ENCODE measurements at regions not wholly inside any gene's neighbourhood (a gene's known extent, or its start where the extent isn't known, plus 50 kb on each side); places are given as distances from the start of the nearest gene placed in this dataset.

DNA sequence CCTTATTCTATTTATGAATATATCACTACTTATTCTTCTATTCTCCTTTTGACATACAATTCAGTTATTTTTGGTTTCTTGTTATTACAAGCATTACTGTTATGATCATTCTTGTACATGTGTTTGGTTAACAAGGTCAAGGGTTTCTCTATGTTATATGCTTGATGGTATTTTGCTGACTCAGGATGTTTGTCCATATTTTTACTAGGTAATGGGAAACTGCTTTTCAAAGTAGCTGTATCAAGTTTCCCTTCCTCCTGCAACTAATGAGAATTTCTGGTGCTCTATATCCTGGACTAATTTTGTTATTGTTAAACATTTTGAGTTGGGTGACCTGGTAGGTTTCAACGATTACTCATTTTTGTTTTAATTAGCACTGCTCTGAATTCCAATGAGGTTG is 841.0 kb downstream of the OTOL1 start:
- TF ChIP-seq CTCF (IDR thresholded peaks at IDR 0.05 in 2 of 3, conservative IDR thresholded peaks at IDR 0.05 in 1 of 3; ENCODE audit: borderline replicate concordance in 1 of 3, insufficient read depth in 1 of 3, low read depth in 2 of 3, low read length in 2 of 3) (no peak), POLR2A (IDR thresholded peaks at IDR 0.05; ENCODE audit: borderline replicate concordance, extremely low read depth, insufficient read depth, insufficient read length) (no peak), ELF1 (IDR thresholded peaks at IDR 0.05; ENCODE audit: borderline replicate concordance, low read depth) (no peak), YY1 (IDR thresholded peaks at IDR 0.05; ENCODE audit: extremely low read depth, insufficient replicate concordance, low read depth, low read length) (no peak), POLR2AphosphoS5 (IDR thresholded peaks at IDR 0.05; ENCODE audit: low read depth, low read length) (no peak), SRF (IDR thresholded peaks at IDR 0.05; ENCODE audit: low read depth) (no peak), CEBPB (IDR thresholded peaks at IDR 0.05; ENCODE audit: low read depth) (no peak), EGR1 (IDR thresholded peaks at IDR 0.05; ENCODE audit: low read depth) (no peak), ZBTB33 (IDR thresholded peaks at IDR 0.05; ENCODE audit: extremely low read depth, insufficient replicate concordance, low read length) (no peak), EZH2 (IDR thresholded peaks at IDR 0.05) (no peak), REST (IDR thresholded peaks at IDR 0.05; ENCODE audit: low read depth) (no peak)
- TF ChIP-seq, protein P1, sequence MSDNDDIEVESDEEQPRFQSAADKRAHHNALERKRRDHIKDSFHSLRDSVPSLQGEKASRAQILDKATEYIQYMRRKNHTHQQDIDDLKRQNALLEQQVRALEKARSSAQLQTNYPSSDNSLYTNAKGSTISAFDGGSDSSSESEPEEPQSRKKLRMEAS (IDR thresholded peaks at IDR 0.05) = no peak
- TF ChIP-seq, protein P2, sequence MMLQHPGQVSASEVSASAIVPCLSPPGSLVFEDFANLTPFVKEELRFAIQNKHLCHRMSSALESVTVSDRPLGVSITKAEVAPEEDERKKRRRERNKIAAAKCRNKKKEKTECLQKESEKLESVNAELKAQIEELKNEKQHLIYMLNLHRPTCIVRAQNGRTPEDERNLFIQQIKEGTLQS (IDR thresholded peaks at IDR 0.05) = no peak

Measured in HCT116 (cell line).